Uterus (tissue), 2 donors: ENCODE measurements at regions not wholly inside any gene's neighbourhood (a gene's known extent, or its start where the extent isn't known, plus 50 kb on each side); places are given as distances from the start of the nearest gene placed in this dataset.

ENCODE experiments used
- CTCF ChIP-seq, 4 experiments: fragments of 200-600 bp in 2 of 4; fragments of 450-650 bp in 2 of 4; sonication (generic) in 2 of 4; IDR thresholded peaks; one replicate each; pipeline ENCODE4 v1.5.1; 2016 to 2019; ENCODE audit warnings: antibody characterized with exemption in 4 of 4, mild to moderate bottlenecking in 2 of 4, moderate library complexity in 1 of 4
- POLR2A ChIP-seq, 2 donors: fragments of 450-650 bp; IDR thresholded peaks; one replicate each; pipeline ENCODE4 v1.6.1; 2016; ENCODE audit warnings: antibody characterized with exemption in 2 of 2, mild to moderate bottlenecking in 1 of 2, moderate library complexity in 1 of 2

DNA sequence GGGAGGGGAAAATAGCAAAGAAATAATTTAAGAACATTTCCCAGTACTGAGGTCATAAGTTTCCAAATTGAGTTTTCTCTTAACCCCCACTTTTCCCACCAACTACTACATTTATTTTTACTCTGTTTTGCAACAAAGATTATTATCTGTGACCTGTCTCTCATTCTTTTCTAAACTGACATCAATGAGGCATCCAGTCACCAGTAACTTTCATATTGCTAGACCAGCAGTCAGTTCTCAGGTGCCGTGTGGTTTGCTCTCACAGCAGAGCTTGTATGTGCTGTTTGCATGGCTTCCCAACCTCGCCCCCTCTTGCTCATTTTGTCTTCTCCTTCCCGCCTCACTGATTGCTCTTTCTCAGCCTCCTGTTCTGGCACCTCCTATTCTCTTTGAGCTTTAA lies 1091.3 kb downstream of the TBC1D22A start:
- no peak for TF ChIP-seq CTCF (IDR thresholded peaks at IDR 0.05)
- TF ChIP-seq POLR2A (IDR thresholded peaks at IDR 0.05) = no peak
